ENCODE measurements at regions not wholly inside any gene's neighbourhood (a gene's known extent, or its start where the extent isn't known, plus 50 kb on each side); places are given as distances from the start of the nearest gene placed in this dataset.

- Histone ChIP-seq H3K27me3 (replicated peaks) (no peaks in the 10 kb centered on the region), H3K36me3 (replicated peaks) (no peaks in the 10 kb centered on the region), H3K4me3 (ENCODE audit: low read depth, low read length) (no peak overlapping the region), H3K27ac (no peak overlapping the region)
- in situ Hi-C loops (cut with HindIII; ENCODE audit: low pct_ligation_motif_present, low sequenced_read_pairs) = no loop called here
- DNase-seq = no peak
- no peak for TF ChIP-seq CTCF (IDR thresholded peaks at IDR 0.05; ENCODE audit: low read depth, low read length, missing control alignments)
Observed at GRCh38 chr2:13109516-13109915, 392.8 kb downstream of the TRIB2 start.

GRCh38 chr2:13110825-13111224, 394.1 kb downstream of the TRIB2 start:
- Histone ChIP-seq H3K36me3 (replicated peaks) (no peaks in the 10 kb centered on the region), H3K27ac (no peak overlapping the region), H3K4me3 (ENCODE audit: low read depth, low read length) (no peak overlapping the region), H3K27me3 (replicated peaks) (no peaks in the 10 kb centered on the region)
- in situ Hi-C loops (cut with HindIII; ENCODE audit: low pct_ligation_motif_present, low sequenced_read_pairs) = no loop called here
- no peak for TF ChIP-seq CTCF (IDR thresholded peaks at IDR 0.05; ENCODE audit: low read depth, low read length, missing control alignments)
- no peak for DNase-seq

- no peak for TF ChIP-seq CTCF (IDR thresholded peaks at IDR 0.05; ENCODE audit: low read depth, low read length, missing control alignments)
- in situ Hi-C loops (cut with HindIII; ENCODE audit: low pct_ligation_motif_present, low sequenced_read_pairs) = no loop called here
- Histone ChIP-seq H3K27me3 (replicated peaks) (no peaks in the 10 kb centered on the region), H3K4me3 (ENCODE audit: low read depth, low read length) (no peak overlapping the region), H3K27ac (no peak overlapping the region), H3K36me3 (replicated peaks) (no peaks in the 10 kb centered on the region)
- DNase-seq = no peak
Observed at GRCh38 chr2:13113002-13113401, 396.3 kb downstream of the TRIB2 start.

- H3K27me3 ChIP-seq (replicated peaks) = no peaks in the 10 kb centered on the region
- H3K27ac ChIP-seq = no peak overlapping the region
- peak; percentile 73 for DNase-seq
- no peaks in the 10 kb centered on the region for H3K36me3 ChIP-seq (replicated peaks)
- H3K4me3 ChIP-seq (ENCODE audit: low read depth, low read length) = no peak overlapping the region
- in situ Hi-C loops (cut with HindIII; ENCODE audit: low pct_ligation_motif_present, low sequenced_read_pairs) = no loop called here
- no peak for TF ChIP-seq CTCF (IDR thresholded peaks at IDR 0.05; ENCODE audit: low read depth, low read length, missing control alignments)
Observed at GRCh38 chr2:13114391-13114790, 397.7 kb downstream of the TRIB2 start.

- no peak for TF ChIP-seq CTCF (IDR thresholded peaks at IDR 0.05; ENCODE audit: low read depth, low read length, missing control alignments)
- Histone ChIP-seq H3K27me3 (replicated peaks) (no peaks in the 10 kb centered on the region), H3K4me3 (ENCODE audit: low read depth, low read length) (no peak overlapping the region), H3K36me3 (replicated peaks) (no peaks in the 10 kb centered on the region), H3K27ac (no peak overlapping the region)
- in situ Hi-C loops (cut with HindIII; ENCODE audit: low pct_ligation_motif_present, low sequenced_read_pairs) = no loop called here
- no peak for DNase-seq
Observed at GRCh38 chr2:13115643-13116042, 398.9 kb downstream of the TRIB2 start.

- H3K36me3 ChIP-seq (replicated peaks) = no peaks in the 10 kb centered on the region
- H3K27me3 ChIP-seq (replicated peaks) = no peaks in the 10 kb centered on the region
- in situ Hi-C loops (cut with HindIII; ENCODE audit: low pct_ligation_motif_present, low sequenced_read_pairs) = no loop called here
- H3K27ac ChIP-seq = no peak overlapping the region
- no peak for TF ChIP-seq CTCF (IDR thresholded peaks at IDR 0.05; ENCODE audit: low read depth, low read length, missing control alignments)
- no peak for DNase-seq
- H3K4me3 ChIP-seq (ENCODE audit: low read depth, low read length) = no peak overlapping the region
Observed at GRCh38 chr2:13121096-13121495, 404.4 kb downstream of the TRIB2 start.

Measured in brain microvascular endothelial cell (primary cell).